ENCODE measurements at regions not wholly inside any gene's neighbourhood (a gene's known extent, or its start where the extent isn't known, plus 50 kb on each side); places are given as distances from the start of the nearest gene placed in this dataset.
"Not testable (repeated sequence)": the region's sequence is repeated elsewhere in the genome, so short reads cannot be mapped to it uniquely, and the experiment has no call there.

DNA sequence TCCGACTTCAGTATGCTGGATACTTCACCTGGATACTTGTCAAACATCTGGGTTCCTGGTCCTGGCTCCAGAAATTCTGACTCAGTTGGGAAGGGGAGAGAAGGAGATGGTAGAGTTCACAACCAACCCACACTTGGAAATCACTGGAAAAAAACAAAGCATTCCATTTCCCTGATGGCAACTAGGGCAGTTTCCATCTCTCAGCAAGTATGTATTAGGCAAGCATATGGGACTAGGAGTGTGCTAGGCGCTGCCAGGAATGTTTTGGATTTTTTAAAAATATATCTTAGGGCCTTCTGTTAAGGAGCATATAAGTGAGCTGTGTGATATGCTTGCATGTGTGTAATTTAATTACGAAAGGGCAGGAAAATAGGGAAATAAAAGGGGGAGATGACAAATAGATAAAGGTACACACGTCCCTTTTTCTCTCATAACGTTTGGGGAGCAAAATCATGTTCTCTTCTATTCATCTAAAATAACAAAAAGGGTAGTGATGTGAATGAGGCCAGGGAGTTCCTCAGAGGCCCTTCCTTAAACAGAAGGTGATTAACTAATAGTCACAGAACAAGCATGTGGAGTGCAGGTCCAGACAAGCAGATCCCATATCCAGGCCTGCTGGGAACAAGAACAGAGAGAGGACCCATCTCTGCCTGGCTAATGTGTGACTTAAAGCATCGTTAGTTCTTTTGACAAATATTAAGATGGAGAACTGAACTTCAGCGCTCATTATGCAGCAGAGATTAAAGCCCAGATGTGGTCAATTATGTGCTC, 64.5 kb upstream of the NFE2L3 start:
- POLR2A ChIA-PET, result interaction anchor here (0.6 to 8.7 kb wide), 2 partner anchors 112 to 264 kb away, joined by 5 to 110 read pairs; partner anchors contain the start of genes CBX3 and HNRNPA2B1
- CTCF ChIA-PET, result interaction anchor here (2.1 to 7.1 kb wide), 3 partner anchors 9 to 277 kb away, joined by 10 to 123 read pairs (median 83); partner anchors contain the start of gene HNRNPA2B1
- ATAC-seq (ENCODE audit: low read depth), result no peak
- intact Hi-C loops (cut with micrococcal nuclease), result no loop called here
- Mint-ChIP-seq H3K27ac (no peak overlapping the region), H3K9me3 (no peaks in the 10 kb centered on the region), H3K4me3 (no peak overlapping the region), H3K36me3 (ENCODE audit: low read depth) (no peaks in the 10 kb centered on the region), H3K27me3 (peaks cover 4% of the 10 kb centered on the region), H3K4me1 (peaks cover 27% of the 10 kb centered on the region)
- DNase-seq, result no peak
- TF ChIP-seq, protein P1, sequence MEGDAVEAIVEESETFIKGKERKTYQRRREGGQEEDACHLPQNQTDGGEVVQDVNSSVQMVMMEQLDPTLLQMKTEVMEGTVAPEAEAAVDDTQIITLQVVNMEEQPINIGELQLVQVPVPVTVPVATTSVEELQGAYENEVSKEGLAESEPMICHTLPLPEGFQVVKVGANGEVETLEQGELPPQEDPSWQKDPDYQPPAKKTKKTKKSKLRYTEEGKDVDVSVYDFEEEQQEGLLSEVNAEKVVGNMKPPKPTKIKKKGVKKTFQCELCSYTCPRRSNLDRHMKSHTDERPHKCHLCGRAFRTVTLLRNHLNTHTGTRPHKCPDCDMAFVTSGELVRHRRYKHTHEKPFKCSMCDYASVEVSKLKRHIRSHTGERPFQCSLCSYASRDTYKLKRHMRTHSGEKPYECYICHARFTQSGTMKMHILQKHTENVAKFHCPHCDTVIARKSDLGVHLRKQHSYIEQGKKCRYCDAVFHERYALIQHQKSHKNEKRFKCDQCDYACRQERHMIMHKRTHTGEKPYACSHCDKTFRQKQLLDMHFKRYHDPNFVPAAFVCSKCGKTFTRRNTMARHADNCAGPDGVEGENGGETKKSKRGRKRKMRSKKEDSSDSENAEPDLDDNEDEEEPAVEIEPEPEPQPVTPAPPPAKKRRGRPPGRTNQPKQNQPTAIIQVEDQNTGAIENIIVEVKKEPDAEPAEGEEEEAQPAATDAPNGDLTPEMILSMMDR (IDR thresholded peaks at IDR 0.05), result no peak

DNA sequence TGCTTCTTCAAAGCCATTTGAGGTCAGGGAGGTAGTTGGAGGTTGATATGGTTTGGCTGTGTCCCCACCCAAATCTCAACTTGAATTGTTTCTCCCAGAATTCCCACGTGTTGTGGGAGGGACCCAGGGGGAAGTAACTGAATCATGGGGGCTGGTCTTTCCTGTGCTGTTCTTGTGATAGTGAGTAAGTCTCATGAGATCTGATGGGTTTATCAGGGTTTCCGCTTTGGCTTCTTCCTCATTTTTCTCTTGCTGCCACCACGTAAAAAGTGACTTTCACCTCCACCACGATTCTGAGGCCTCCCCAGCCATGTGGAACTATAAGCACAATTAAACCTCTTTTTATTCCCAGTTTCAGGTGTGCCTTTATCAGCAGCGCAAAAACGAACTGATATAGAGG, 62.5 kb upstream of the NFE2L3 start:
- peak; percentile 55 for ATAC-seq (ENCODE audit: low read depth)
- ChIA-PET CTCF (interaction anchor here (0.9 to 7.1 kb wide), 8 partner anchors 11 to 280 kb away, joined by 3 to 123 read pairs (median 11); partner anchors contain the start of genes HNRNPA2B1, NFE2L3 and SNX10), POLR2A (interaction anchor here (0.6 to 8.7 kb wide), 7 partner anchors 12 to 276 kb away, joined by 3 to 110 read pairs (median 4); partner anchors contain the start of genes CBX3 and HNRNPA2B1)
- H3K36me3 Mint-ChIP-seq (ENCODE audit: low read depth); H3K9me3 Mint-ChIP-seq; DNase-seq; H3K27me3 Mint-ChIP-seq; intact Hi-C loops (cut with micrococcal nuclease): not testable (repeated sequence)
- Mint-ChIP-seq H3K4me3 (peak overlapping the region; percentile 36), H3K4me1 (peaks cover 27% of the 10 kb centered on the region), H3K27ac (peak overlapping the region; percentile 78)

DNA sequence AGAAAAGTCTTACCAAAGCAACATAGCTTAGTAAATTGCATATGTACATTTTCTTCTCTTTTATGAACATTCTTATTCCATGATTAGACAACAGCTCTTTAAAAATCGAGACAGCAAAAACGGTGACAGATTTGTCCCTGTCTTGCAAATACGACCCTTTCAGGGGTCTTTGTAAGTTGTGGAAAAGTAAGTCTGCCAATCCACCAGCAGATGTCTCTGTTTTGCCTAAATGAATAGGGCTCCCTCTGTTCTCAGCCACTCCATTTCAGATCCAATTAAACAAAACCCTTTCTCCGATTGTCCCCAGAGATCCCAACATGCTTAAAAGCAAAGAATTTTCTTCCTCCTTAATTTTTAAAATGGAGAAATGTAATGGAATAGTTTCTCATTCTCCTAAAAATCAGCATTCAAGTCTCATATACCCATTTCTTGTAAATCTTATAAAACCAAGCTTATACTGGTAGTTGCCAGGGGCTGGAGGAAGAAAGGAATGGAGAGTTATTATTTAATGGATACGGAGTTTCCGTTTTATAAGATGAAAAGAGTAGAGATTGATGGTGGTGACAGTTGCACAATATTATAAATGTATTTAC, 61.0 kb upstream of the NFE2L3 start:
- TF ChIP-seq, protein P1 (IDR thresholded peaks at IDR 0.05), result peak; percentile 42

DNA sequence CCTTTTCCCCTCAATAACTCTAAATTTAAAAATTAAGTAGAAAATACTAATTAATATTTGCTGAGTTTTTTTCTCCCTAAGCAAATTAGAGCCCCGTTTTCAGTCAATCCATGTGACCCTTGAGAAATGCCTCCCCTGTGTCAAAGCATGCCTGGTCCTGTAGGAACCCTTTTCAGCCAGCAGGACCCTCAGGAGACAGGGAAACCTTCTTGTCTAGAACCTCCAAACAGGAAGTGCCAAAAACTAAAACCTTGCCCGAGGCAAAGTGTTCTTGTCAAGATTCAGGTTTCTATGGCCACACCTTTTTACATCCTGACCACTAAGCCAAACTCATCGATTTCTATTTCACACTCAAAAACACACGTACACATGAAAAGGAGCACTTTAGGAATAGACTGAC, 60.1 kb upstream of the NFE2L3 start:
- TF ChIP-seq, protein P1 (IDR thresholded peaks at IDR 0.05), result no peak
- Mint-ChIP-seq H3K4me1 (peaks cover 33% of the 10 kb centered on the region), H3K36me3 (ENCODE audit: low read depth) (no peaks in the 10 kb centered on the region), H3K27me3 (no peaks in the 10 kb centered on the region), H3K27ac (no peak overlapping the region), H3K9me3 (no peaks in the 10 kb centered on the region), H3K4me3 (no peak overlapping the region)
- no peak for ATAC-seq (ENCODE audit: low read depth)
- intact Hi-C loops (cut with micrococcal nuclease), result loop anchor here (1.0 to 10.0 kb wide), 7 partner anchors 13 to 773 kb away; partner anchors contain the start of gene SKAP2
- ChIA-PET POLR2A (interaction anchor here (1.0 to 8.7 kb wide), 8 partner anchors 9 to 278 kb away, joined by 3 to 110 read pairs (median 4); partner anchors contain the start of genes CBX3 and HNRNPA2B1), CTCF (interaction anchor here (0.9 to 7.1 kb wide), 11 partner anchors 9 to 273 kb away, joined by 3 to 123 read pairs (median 13); partner anchors contain the start of genes HNRNPA2B1 and NFE2L3)
- no peak for DNase-seq

More for the DNA sequence above, 61.0 kb upstream of the NFE2L3 start:
- CTCF ChIA-PET, result interaction anchor here (0.6 to 7.1 kb wide), 25 partner anchors 9 to 284 kb away, joined by 3 to 123 read pairs (median 6); partner anchors contain the start of genes CBX3, HNRNPA2B1, NFE2L3 and SNX10
- H3K9me3 Mint-ChIP-seq, result no peaks in the 10 kb centered on the region
- ATAC-seq (ENCODE audit: low read depth), result peak; percentile 45
- no peaks in the 10 kb centered on the region for H3K36me3 Mint-ChIP-seq (ENCODE audit: low read depth)
- POLR2A ChIA-PET, result interaction anchor here (0.6 to 8.7 kb wide), 11 partner anchors 10 to 1060 kb away, joined by 3 to 110 read pairs (median 5); partner anchors contain the start of genes CBX3, HNRNPA2B1 and NFE2L3
- peaks cover 27% of the 10 kb centered on the region for H3K4me1 Mint-ChIP-seq
- no peak overlapping the region for H3K27ac Mint-ChIP-seq
- H3K4me3 Mint-ChIP-seq, result peak overlapping the region; percentile 7
- no peaks in the 10 kb centered on the region for H3K27me3 Mint-ChIP-seq
- intact Hi-C loops (cut with micrococcal nuclease), result loop anchor here (1.0 to 10.0 kb wide), 7 partner anchors 12 to 774 kb away; partner anchors contain the start of gene SKAP2
- no peak for DNase-seq

DNA sequence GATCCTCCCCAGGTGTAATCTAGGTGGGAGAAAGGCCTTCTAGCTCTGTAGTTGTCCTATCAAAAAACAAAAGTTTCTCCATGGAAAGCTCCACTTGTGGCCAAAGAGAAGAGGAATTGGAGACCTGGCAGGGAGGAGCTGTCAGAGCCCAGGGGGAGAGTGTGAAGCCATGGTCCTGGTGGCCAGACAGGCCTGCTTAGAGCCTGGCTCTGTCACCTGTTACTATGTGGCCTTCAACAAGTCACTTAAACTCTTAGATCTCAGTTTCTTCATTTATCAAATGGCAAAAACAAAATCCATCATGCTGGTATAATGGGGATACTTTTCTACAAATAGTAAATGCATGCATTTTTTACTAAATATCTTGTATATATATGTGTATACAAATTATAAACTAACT, 59.0 kb upstream of the NFE2L3 start:
- H3K9me3 Mint-ChIP-seq, result no peaks in the 10 kb centered on the region
- H3K27ac Mint-ChIP-seq, result no peak overlapping the region
- DNase-seq (no peak), ATAC-seq (ENCODE audit: low read depth) (no peak)
- TF ChIP-seq, protein P1 (IDR thresholded peaks at IDR 0.05), result no peak
- POLR2A ChIA-PET, result interaction anchor here (1.0 to 8.7 kb wide), 4 partner anchors 106 to 272 kb away, joined by 3 to 110 read pairs (median 4); partner anchors contain the start of genes CBX3 and HNRNPA2B1
- CTCF ChIA-PET, result interaction anchor here (1.2 to 7.1 kb wide), 5 partner anchors 10 to 272 kb away, joined by 3 to 123 read pairs (median 27); partner anchors contain the start of genes HNRNPA2B1 and NFE2L3
- no peaks in the 10 kb centered on the region for H3K27me3 Mint-ChIP-seq
- H3K36me3 Mint-ChIP-seq (ENCODE audit: low read depth), result no peaks in the 10 kb centered on the region
- intact Hi-C loops (cut with micrococcal nuclease), result loop anchor here (5.0 to 10.0 kb wide), 2 partner anchors 34 to 772 kb away; partner anchors contain the start of gene SKAP2
- peaks cover 44% of the 10 kb centered on the region for H3K4me1 Mint-ChIP-seq
- no peak overlapping the region for H3K4me3 Mint-ChIP-seq
